Right hindlimb (tissue), 1 donor: ENCODE measurements at regions not wholly inside any gene's neighbourhood (a gene's known extent, or its start where the extent isn't known, plus 50 kb on each side); places are given as distances from the start of the nearest gene placed in this dataset.
"Not testable (repeated sequence)": the region's sequence is repeated elsewhere in the genome, so short reads cannot be mapped to it uniquely, and the experiment has no call there.

Experiments used
- DNase-seq: peaks from one replicate; pipeline ENCODE4 v3.0.0-alpha.2; 2018

- no peak for DNase-seq
Observed at GRCh38 chr14:87813686-87814085, 179.3 kb downstream of the GALC start.

GRCh38 chr14:87813211-87813610 lies 179.8 kb downstream of the GALC start:
- no peak for DNase-seq

GRCh38 chr14:87811246-87811645 lies 181.7 kb downstream of the GALC start:
- no peak for DNase-seq

GRCh38 chr14:87810711-87811110 lies 182.3 kb downstream of the GALC start:
- no peak for DNase-seq

GRCh38 chr14:87809261-87809660 lies 183.7 kb downstream of the GALC start:
- DNase-seq, result no peak

GRCh38 chr14:87805315-87805723 lies 187.7 kb downstream of the GALC start:
- peak; percentile 22 for DNase-seq

- no peak for DNase-seq
Observed at GRCh38 chr14:87800216-87800615, 192.8 kb downstream of the GALC start.

- DNase-seq, result no peak
Observed at GRCh38 chr14:87799400-87799799, 193.6 kb downstream of the GALC start.

- no peak for DNase-seq
Observed at GRCh38 chr14:87797001-87797400, 196.0 kb downstream of the GALC start.

GRCh38 chr14:87794561-87794960 lies 198.4 kb downstream of the GALC start:
- DNase-seq, result no peak

- DNase-seq, result no peak
Observed at GRCh38 chr14:87785897-87786296, 207.1 kb downstream of the GALC start.

- DNase-seq, result no peak
Observed at GRCh38 chr14:87784386-87784785, 208.6 kb downstream of the GALC start.

GRCh38 chr14:87783071-87783470 lies 209.9 kb downstream of the GALC start:
- no peak for DNase-seq

- no peak for DNase-seq
Observed at GRCh38 chr14:87772854-87773253, 220.1 kb downstream of the GALC start.

GRCh38 chr14:87767567-87767901 lies 225.4 kb downstream of the GALC start:
- DNase-seq, result no peak

- no peak for DNase-seq
Observed at GRCh38 chr14:87758876-87759275, 234.1 kb downstream of the GALC start.

GRCh38 chr14:87756661-87757060 lies 236.3 kb downstream of the GALC start:
- DNase-seq, result no peak

- no peak for DNase-seq
Observed at GRCh38 chr14:87754520-87755223, 238.3 kb downstream of the GALC start.

GRCh38 chr14:87748558-87748957 lies 244.4 kb downstream of the GALC start:
- no peak for DNase-seq

GRCh38 chr14:87745507-87746118 lies 247.4 kb downstream of the GALC start:
- no peak for DNase-seq

GRCh38 chr14:87734577-87735360 lies 258.2 kb downstream of the GALC start:
- DNase-seq, result not testable (repeated sequence)

GRCh38 chr14:87733115-87733514 lies 259.9 kb downstream of the GALC start:
- DNase-seq, result not testable (repeated sequence)

GRCh38 chr14:87732562-87732961 lies 260.4 kb downstream of the GALC start:
- no peak for DNase-seq

GRCh38 chr14:87725318-87725717 lies 267.7 kb downstream of the GALC start:
- no peak for DNase-seq
